ENCODE measurements at regions not wholly inside any gene's neighbourhood (a gene's known extent, or its start where the extent isn't known, plus 50 kb on each side); places are given as distances from the start of the nearest gene placed in this dataset.

DNA sequence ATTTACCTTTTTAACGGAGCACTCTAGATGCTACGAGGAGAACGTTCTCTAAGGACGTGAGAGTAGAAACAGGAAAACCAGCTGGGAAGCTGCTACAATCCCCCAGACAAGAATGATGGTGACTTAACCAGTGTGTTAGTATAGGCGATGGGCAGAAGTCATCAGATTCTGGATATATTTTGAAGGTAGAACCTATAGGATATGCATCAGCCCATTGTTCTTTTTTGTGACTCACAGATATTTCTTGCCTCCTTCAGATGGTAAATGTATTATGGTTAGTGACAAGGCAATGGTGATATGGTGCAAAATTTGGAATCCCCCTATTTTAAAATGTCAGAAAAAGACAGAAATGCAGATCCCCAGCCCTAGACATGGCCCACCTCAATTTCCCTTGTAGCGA, 258.2 kb downstream of the PHLDA1 start:
- TF ChIP-seq, protein P1, sequence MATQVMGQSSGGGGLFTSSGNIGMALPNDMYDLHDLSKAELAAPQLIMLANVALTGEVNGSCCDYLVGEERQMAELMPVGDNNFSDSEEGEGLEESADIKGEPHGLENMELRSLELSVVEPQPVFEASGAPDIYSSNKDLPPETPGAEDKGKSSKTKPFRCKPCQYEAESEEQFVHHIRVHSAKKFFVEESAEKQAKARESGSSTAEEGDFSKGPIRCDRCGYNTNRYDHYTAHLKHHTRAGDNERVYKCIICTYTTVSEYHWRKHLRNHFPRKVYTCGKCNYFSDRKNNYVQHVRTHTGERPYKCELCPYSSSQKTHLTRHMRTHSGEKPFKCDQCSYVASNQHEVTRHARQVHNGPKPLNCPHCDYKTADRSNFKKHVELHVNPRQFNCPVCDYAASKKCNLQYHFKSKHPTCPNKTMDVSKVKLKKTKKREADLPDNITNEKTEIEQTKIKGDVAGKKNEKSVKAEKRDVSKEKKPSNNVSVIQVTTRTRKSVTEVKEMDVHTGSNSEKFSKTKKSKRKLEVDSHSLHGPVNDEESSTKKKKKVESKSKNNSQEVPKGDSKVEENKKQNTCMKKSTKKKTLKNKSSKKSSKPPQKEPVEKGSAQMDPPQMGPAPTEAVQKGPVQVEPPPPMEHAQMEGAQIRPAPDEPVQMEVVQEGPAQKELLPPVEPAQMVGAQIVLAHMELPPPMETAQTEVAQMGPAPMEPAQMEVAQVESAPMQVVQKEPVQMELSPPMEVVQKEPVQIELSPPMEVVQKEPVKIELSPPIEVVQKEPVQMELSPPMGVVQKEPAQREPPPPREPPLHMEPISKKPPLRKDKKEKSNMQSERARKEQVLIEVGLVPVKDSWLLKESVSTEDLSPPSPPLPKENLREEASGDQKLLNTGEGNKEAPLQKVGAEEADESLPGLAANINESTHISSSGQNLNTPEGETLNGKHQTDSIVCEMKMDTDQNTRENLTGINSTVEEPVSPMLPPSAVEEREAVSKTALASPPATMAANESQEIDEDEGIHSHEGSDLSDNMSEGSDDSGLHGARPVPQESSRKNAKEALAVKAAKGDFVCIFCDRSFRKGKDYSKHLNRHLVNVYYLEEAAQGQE (IDR thresholded peaks at IDR 0.05; ENCODE audit: low read depth), result no peak
- no peak for TF ChIP-seq CEBPB (IDR thresholded peaks at IDR 0.05)
- no peak for TF ChIP-seq YY1 (IDR thresholded peaks at IDR 0.05; ENCODE audit: low read depth)
- TF ChIP-seq, protein P2, sequence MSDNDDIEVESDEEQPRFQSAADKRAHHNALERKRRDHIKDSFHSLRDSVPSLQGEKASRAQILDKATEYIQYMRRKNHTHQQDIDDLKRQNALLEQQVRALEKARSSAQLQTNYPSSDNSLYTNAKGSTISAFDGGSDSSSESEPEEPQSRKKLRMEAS (IDR thresholded peaks at IDR 0.05), result no peak
- TF ChIP-seq CREB1 (IDR thresholded peaks at IDR 0.05; ENCODE audit: low read depth), result no peak
- TF ChIP-seq EGR1 (IDR thresholded peaks at IDR 0.05), result no peak
- TF ChIP-seq NFIC (IDR thresholded peaks at IDR 0.05), result no peak
- TF ChIP-seq, protein P3, sequence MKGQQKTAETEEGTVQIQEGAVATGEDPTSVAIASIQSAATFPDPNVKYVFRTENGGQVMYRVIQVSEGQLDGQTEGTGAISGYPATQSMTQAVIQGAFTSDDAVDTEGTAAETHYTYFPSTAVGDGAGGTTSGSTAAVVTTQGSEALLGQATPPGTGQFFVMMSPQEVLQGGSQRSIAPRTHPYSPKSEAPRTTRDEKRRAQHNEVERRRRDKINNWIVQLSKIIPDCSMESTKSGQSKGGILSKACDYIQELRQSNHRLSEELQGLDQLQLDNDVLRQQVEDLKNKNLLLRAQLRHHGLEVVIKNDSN (IDR thresholded peaks at IDR 0.05), result no peak
- TF ChIP-seq RAD21 (IDR thresholded peaks at IDR 0.05; ENCODE audit: low read depth), result no peak
- no peak for TF ChIP-seq EP300 (IDR thresholded peaks at IDR 0.05; ENCODE audit: borderline replicate concordance)
- no peak for TF ChIP-seq TAF1 (IDR thresholded peaks at IDR 0.05; ENCODE audit: low read depth)
- no peak for TF ChIP-seq TEAD4 (IDR thresholded peaks at IDR 0.05)
- no peak for TF ChIP-seq FOXM1 (IDR thresholded peaks at IDR 0.05; ENCODE audit: borderline replicate concordance, low read depth)
- TF ChIP-seq ZBTB7A (IDR thresholded peaks at IDR 0.05; ENCODE audit: low read depth), result no peak
- TF ChIP-seq TCF12 (IDR thresholded peaks at IDR 0.05; ENCODE audit: low read depth), result no peak

DNA sequence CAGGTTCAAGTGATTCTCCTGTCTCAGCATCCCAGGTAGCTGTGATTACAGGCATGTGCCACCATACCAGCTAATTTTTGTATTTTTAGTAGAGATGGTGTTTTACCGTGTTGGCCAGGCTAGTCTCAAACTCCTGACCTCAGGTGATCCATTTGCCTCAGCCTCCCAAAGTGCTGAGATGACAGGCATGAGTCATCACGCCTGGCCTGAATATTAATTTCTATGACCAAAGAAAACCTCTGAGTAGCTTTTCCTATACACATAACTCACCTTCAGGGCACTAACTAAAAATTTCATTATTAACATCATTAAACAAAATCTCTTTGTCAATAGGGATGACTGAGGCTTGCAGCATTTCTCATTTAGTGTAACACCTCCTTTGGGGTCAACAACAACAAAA, 259.6 kb upstream of the KRR1 start:
- no peak for TF ChIP-seq FOXM1 (IDR thresholded peaks at IDR 0.05; ENCODE audit: borderline replicate concordance, low read depth)
- no peak for TF ChIP-seq ZBTB7A (IDR thresholded peaks at IDR 0.05; ENCODE audit: low read depth)
- TF ChIP-seq EP300 (IDR thresholded peaks at IDR 0.05; ENCODE audit: borderline replicate concordance), result no peak
- TF ChIP-seq TEAD4 (IDR thresholded peaks at IDR 0.05), result no peak

DNA sequence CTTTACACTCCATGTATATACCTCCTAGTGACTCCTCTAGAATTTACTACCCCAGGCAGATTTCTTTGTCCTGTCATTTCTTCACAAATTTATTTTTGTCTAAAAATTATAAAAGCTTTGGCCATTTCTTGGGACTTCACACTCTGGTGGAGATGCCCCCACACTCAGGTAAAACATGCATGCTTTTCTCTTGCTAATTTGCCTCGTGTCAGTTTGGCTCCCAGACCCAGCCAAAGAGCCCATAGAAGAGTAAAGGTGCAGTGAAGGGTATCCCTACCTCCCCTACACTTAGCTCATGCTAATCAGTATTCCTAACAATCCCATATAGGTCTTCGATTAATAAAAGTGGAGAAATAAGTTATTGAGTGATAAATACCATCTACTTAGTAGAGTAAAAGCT, 256.5 kb upstream of the KRR1 start:
- TF ChIP-seq FOXM1 (IDR thresholded peaks at IDR 0.05; ENCODE audit: borderline replicate concordance, low read depth), result no peak
- no peak for TF ChIP-seq CREB1 (IDR thresholded peaks at IDR 0.05; ENCODE audit: low read depth)
- TF ChIP-seq, protein P2 (IDR thresholded peaks at IDR 0.05), result no peak
- TF ChIP-seq RAD21 (IDR thresholded peaks at IDR 0.05; ENCODE audit: low read depth), result no peak
- no peak for TF ChIP-seq EP300 (IDR thresholded peaks at IDR 0.05; ENCODE audit: borderline replicate concordance)

DNA sequence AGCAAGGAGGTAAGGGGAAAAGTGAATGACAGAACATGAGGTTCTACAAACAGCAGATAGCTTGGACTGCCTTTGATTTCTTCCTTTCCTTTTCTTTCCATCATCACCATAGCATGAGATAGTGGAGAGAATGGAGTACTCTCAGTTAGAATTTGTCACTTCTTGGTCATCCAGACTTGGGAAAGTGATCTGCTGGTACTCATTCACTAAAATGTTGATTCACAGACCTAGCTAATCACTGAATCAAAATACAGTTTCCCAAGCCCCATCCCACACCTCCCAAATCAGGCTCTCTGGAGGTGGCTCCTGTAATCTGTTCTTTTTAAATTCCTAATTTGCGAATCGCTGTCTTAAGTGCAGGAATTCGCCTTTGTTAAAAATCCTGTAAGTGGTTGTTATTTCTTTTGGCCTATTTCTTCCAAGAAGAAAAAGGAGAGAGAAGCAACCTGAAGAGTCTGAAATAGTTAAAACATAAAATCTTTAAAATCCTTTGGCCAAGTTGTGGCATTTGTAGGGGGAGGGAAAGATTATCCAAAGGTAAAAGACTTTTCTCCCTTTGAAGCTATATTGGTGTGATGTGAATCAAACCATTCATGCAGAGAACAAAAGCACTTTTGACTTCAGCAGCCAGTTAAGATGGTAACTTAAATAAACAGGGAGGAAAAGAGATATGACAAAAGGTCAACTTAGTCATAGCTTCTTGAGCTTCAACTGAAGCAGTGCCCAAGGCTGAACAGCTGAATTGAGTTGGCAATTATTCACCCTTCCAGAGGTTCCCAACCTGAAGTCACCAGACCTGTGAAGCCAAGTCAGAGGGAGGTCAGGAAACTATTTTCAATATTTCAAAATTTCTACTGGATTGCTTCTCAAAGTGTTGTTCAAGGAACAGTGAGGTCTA, 255.1 kb upstream of the KRR1 start:
- TF ChIP-seq, protein P3 (IDR thresholded peaks at IDR 0.05), result no peak
- TF ChIP-seq ZBTB7A (IDR thresholded peaks at IDR 0.05; ENCODE audit: low read depth) (no peak), NFIC (IDR thresholded peaks at IDR 0.05) (no peak; the same call in 1 of the 2 replicates), TCF12 (IDR thresholded peaks at IDR 0.05; ENCODE audit: low read depth) (no peak), EP300 (IDR thresholded peaks at IDR 0.05; ENCODE audit: borderline replicate concordance) (no peak), FOXM1 (IDR thresholded peaks at IDR 0.05; ENCODE audit: borderline replicate concordance, low read depth) (no peak), CREB1 (IDR thresholded peaks at IDR 0.05; ENCODE audit: low read depth) (no peak), TAF1 (IDR thresholded peaks at IDR 0.05; ENCODE audit: low read depth) (no peak), CEBPB (IDR thresholded peaks at IDR 0.05) (no peak), EGR1 (IDR thresholded peaks at IDR 0.05) (no peak), YY1 (IDR thresholded peaks at IDR 0.05; ENCODE audit: low read depth) (no peak), TEAD4 (IDR thresholded peaks at IDR 0.05) (no peak), RAD21 (IDR thresholded peaks at IDR 0.05; ENCODE audit: low read depth) (no peak)
- TF ChIP-seq, protein P1 (IDR thresholded peaks at IDR 0.05; ENCODE audit: low read depth), result no peak
- TF ChIP-seq, protein P2 (IDR thresholded peaks at IDR 0.05), result no peak

DNA sequence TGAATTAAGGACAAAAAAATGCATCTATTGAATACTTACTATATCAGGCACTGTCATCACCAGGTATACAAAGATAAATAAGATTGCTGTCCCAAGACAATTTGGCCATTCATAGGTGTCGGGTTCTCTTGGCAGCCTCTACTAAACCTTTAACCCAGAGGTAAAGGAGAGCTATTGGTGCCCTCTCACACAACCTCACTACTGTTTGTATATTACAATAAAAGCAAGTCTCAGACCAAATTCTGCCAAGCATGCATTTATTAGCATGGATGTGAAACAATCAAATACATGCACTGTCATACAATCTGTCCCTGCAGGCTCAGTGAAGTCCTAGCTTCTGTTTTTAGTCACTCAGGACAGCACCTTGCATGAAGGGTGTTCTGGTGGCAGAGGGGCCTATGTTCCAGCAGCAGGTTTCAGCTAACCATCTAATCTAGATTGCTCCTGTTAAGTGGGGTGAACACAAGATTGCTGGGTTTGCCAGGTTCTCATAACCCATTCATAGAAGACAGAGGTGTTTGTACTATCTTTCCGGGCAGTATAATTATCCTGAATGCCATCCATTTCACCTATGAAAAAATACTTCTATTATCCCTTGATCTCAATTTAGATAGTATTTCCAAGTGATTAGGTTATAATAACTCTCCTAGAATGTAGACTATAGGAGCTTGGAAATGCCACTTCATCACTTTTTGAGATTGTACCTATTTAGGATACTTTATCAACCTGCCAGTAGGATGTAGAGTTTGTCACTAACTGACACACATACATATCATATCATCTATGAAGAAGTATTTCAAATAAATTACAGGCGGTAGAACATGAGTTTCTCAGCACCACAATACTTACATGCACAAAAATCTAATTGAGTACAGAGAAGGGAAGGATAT, 254.0 kb upstream of the KRR1 start:
- TF ChIP-seq NFIC (IDR thresholded peaks at IDR 0.05) (no peak), CEBPB (IDR thresholded peaks at IDR 0.05) (no peak), TCF12 (IDR thresholded peaks at IDR 0.05; ENCODE audit: low read depth) (no peak), ZBTB7A (IDR thresholded peaks at IDR 0.05; ENCODE audit: low read depth) (no peak), EP300 (IDR thresholded peaks at IDR 0.05; ENCODE audit: borderline replicate concordance) (no peak), YY1 (IDR thresholded peaks at IDR 0.05; ENCODE audit: low read depth) (no peak), TEAD4 (IDR thresholded peaks at IDR 0.05) (no peak)
- TF ChIP-seq, protein P1 (IDR thresholded peaks at IDR 0.05; ENCODE audit: low read depth), result no peak
- TF ChIP-seq, protein P2 (IDR thresholded peaks at IDR 0.05), result no peak

All from Ishikawa (cell line).